ENCODE measurements at regions not wholly inside any gene's neighbourhood (a gene's known extent, or its start where the extent isn't known, plus 50 kb on each side); places are given as distances from the start of the nearest gene placed in this dataset.

- no peak for TF ChIP-seq CTCF (IDR thresholded peaks at IDR 0.05; ENCODE audit: poor library complexity, severe bottlenecking)
- TF ChIP-seq EZH2 (IDR thresholded peaks at IDR 0.05; ENCODE audit: borderline replicate concordance, insufficient read depth, low read length, poor library complexity, severe bottlenecking) = no peak
- TF ChIP-seq EP300 (conservative IDR thresholded peaks at IDR 0.05; ENCODE audit: poor library complexity, severe bottlenecking) = no peak
- TF ChIP-seq TAF1 (IDR thresholded peaks at IDR 0.05; ENCODE audit: low read depth) = no peak
- no peak for TF ChIP-seq POLR2AphosphoS5 (IDR thresholded peaks at IDR 0.05)
- no peak for TF ChIP-seq RAD21 (conservative IDR thresholded peaks at IDR 0.05)
- TF ChIP-seq SMC3 (conservative IDR thresholded peaks at IDR 0.05; ENCODE audit: poor library complexity) = no peak
- no peak for TF ChIP-seq MXI1 (conservative IDR thresholded peaks at IDR 0.05; ENCODE audit: poor library complexity, severe bottlenecking)
Measured at GRCh38 chrX:82230013-82230412, 1028.1 kb downstream of the SH3BGRL start.
